ENCODE measurements at regions not wholly inside any gene's neighbourhood (a gene's known extent, or its start where the extent isn't known, plus 50 kb on each side); places are given as distances from the start of the nearest gene placed in this dataset.

DNA sequence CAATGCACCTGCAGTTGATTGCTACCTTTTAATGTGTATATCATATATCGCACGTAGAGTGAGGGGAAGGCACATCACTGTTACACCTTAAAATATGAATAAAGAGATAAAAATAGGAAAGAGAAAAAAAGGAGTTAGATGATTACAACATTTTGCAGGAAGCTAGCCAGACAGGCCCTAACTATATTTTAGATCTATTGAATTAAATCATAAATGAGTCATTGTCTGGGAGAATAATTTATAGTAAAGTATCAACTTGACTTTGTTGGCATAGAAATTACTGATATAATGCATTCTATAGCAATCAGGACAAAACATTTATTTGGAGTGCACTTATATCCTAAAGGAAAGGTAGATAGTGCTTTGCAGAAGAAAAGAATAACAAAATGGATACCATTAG, 384.9 kb upstream of the NXPH2 start:
- Histone ChIP-seq H3K9ac (ENCODE audit: low read length) (no peak overlapping the region), H3K4me3 (ENCODE audit: insufficient read depth, low read length, poor library complexity, severe bottlenecking) (no peak overlapping the region), H3K9me3 (ENCODE audit: insufficient read depth, low read length) (no peaks in the 10 kb centered on the region), H3K27ac (ENCODE audit: low read depth, low read length) (no peak overlapping the region), H3F3A (ENCODE audit: insufficient read depth) (no peaks in the 10 kb centered on the region), H3K27me3 (ENCODE audit: low read length) (no peaks in the 10 kb centered on the region), H3K9me2 (replicated peaks; ENCODE audit: insufficient read depth, low read length) (no peaks in the 10 kb centered on the region; the same call in 1 of the 2 replicates), H3K36me3 (ENCODE audit: low read length) (no peaks in the 10 kb centered on the region), H3K4me2 (ENCODE audit: low read depth, low read length, poor library complexity, severe bottlenecking) (no peak overlapping the region), H2AFZ (ENCODE audit: low read depth, low read length, severe bottlenecking) (no peak overlapping the region), H4K20me1 (ENCODE audit: low read depth, low read length) (no peaks in the 10 kb centered on the region), H3K79me2 (ENCODE audit: insufficient read depth, low read length) (no peaks in the 10 kb centered on the region)
- TF ChIP-seq CTCF (IDR thresholded peaks at IDR 0.05; ENCODE audit: insufficient read depth, low read length, poor library complexity, severe bottlenecking) (no peak), EZH2phosphoT487 (conservative IDR thresholded peaks at IDR 0.05; ENCODE audit: low read length) (no peak)

DNA sequence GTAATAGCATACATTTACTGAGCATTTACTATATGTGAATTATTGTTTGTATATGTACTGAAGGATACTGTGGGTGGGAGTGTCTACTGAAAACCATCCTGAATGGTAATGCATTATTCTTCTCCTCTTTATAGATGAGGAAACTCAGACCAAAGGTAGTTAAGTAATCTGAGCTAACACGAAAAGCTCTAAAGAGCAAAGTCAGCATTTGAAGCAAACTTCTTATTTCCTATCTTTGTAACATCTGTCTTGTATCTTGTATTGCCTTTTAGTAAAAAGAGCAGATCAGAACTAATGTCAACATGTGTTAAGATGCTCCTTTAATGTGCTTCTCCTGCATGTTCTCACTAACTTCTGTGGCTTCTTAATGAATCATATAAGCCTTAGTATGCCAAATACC, 382.8 kb upstream of the NXPH2 start:
- H3K36me3 ChIP-seq (ENCODE audit: low read length), result no peaks in the 10 kb centered on the region

GRCh38 chr2:139162456-139162855, 382.3 kb upstream of the NXPH2 start:
- Histone ChIP-seq H3K9me3 (ENCODE audit: insufficient read depth, low read length) (no peaks in the 10 kb centered on the region), H3K27ac (ENCODE audit: low read depth, low read length) (no peak overlapping the region), H3K9ac (ENCODE audit: low read length) (no peak overlapping the region), H3K9me2 (replicated peaks; ENCODE audit: insufficient read depth, low read length) (no peaks in the 10 kb centered on the region; the same call in 1 of the 2 replicates), H3K36me3 (ENCODE audit: low read length) (no peaks in the 10 kb centered on the region), H3K27me3 (ENCODE audit: low read length) (no peaks in the 10 kb centered on the region), H3K4me3 (ENCODE audit: insufficient read depth, low read length, poor library complexity, severe bottlenecking) (no peak overlapping the region), H2AFZ (ENCODE audit: low read depth, low read length, severe bottlenecking) (no peak overlapping the region), H4K20me1 (ENCODE audit: low read depth, low read length) (no peaks in the 10 kb centered on the region), H3F3A (ENCODE audit: insufficient read depth) (no peaks in the 10 kb centered on the region), H3K4me2 (ENCODE audit: low read depth, low read length, poor library complexity, severe bottlenecking) (no peak overlapping the region), H3K79me2 (ENCODE audit: insufficient read depth, low read length) (no peaks in the 10 kb centered on the region)
- no peak for TF ChIP-seq EZH2phosphoT487 (conservative IDR thresholded peaks at IDR 0.05; ENCODE audit: low read length)
- TF ChIP-seq CTCF (IDR thresholded peaks at IDR 0.05; ENCODE audit: insufficient read depth, low read length, poor library complexity, severe bottlenecking), result no peak

More for the DNA sequence above, 382.8 kb upstream of the NXPH2 start:
- H3K27ac ChIP-seq (ENCODE audit: low read depth, low read length), result no peak overlapping the region
- no peaks in the 10 kb centered on the region for H4K20me1 ChIP-seq (ENCODE audit: low read depth, low read length)
- H3K4me2 ChIP-seq (ENCODE audit: low read depth, low read length, poor library complexity, severe bottlenecking), result no peak overlapping the region
- no peaks in the 10 kb centered on the region for H3K27me3 ChIP-seq (ENCODE audit: low read length)
- no peaks in the 10 kb centered on the region for H3K9me3 ChIP-seq (ENCODE audit: insufficient read depth, low read length)
- TF ChIP-seq EZH2phosphoT487 (conservative IDR thresholded peaks at IDR 0.05; ENCODE audit: low read length) (no peak), CTCF (IDR thresholded peaks at IDR 0.05; ENCODE audit: insufficient read depth, low read length, poor library complexity, severe bottlenecking) (no peak)
- H3K4me3 ChIP-seq (ENCODE audit: insufficient read depth, low read length, poor library complexity, severe bottlenecking), result no peak overlapping the region
- no peak overlapping the region for H2AFZ ChIP-seq (ENCODE audit: low read depth, low read length, severe bottlenecking)
- no peak overlapping the region for H3K9ac ChIP-seq (ENCODE audit: low read length)
- H3F3A ChIP-seq (ENCODE audit: insufficient read depth), result no peaks in the 10 kb centered on the region
- H3K9me2 ChIP-seq (replicated peaks; ENCODE audit: insufficient read depth, low read length), result no peaks in the 10 kb centered on the region; the same call in 1 of the 2 replicates
- no peaks in the 10 kb centered on the region for H3K79me2 ChIP-seq (ENCODE audit: insufficient read depth, low read length)
